GM12874 (cell line): ENCODE measurements at regions not wholly inside any gene's neighbourhood (a gene's known extent, or its start where the extent isn't known, plus 50 kb on each side); places are given as distances from the start of the nearest gene placed in this dataset.

Source experiments
- TF ChIP-seq, protein P1 (sequence below): IDR thresholded peaks from 2 replicates; pipeline ENCODE4 v1.5.1; 2011; ENCODE audit warnings: low read depth, mild to moderate bottlenecking, control low read depth, low read length, moderate library complexity; ENCODE audit not compliant: insufficient read depth

- TF ChIP-seq, protein P1, sequence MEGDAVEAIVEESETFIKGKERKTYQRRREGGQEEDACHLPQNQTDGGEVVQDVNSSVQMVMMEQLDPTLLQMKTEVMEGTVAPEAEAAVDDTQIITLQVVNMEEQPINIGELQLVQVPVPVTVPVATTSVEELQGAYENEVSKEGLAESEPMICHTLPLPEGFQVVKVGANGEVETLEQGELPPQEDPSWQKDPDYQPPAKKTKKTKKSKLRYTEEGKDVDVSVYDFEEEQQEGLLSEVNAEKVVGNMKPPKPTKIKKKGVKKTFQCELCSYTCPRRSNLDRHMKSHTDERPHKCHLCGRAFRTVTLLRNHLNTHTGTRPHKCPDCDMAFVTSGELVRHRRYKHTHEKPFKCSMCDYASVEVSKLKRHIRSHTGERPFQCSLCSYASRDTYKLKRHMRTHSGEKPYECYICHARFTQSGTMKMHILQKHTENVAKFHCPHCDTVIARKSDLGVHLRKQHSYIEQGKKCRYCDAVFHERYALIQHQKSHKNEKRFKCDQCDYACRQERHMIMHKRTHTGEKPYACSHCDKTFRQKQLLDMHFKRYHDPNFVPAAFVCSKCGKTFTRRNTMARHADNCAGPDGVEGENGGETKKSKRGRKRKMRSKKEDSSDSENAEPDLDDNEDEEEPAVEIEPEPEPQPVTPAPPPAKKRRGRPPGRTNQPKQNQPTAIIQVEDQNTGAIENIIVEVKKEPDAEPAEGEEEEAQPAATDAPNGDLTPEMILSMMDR: no peak
Measured at GRCh38 chr3:101068876-101069606, 75.8 kb upstream of the ABI3BP start.

DNA sequence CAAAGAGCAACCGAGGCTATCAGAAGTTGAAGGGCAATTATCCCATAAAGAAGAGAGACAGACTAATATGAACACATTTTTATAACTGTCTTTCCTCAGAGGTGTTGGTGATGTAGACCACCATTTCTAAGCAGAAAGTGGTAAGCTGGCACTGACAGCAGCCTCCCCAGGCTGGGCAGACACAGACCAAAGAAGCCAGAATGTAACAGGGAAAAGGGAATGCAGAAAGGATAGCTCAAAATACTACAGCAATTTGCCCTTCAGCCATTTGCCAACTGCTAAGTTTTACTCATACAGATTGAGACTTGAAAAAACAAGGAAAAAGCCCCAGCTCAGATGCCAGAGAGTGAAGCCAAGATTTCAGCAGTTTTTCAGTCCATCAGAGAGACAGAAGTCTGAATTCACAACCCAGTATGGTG, 73.5 kb upstream of the ABI3BP start:
- TF ChIP-seq, protein P1: no peak

GRCh38 chr3:101065962-101066361, 72.7 kb upstream of the ABI3BP start:
- TF ChIP-seq, protein P1: no peak

- TF ChIP-seq, protein P1: no peak
Measured at GRCh38 chr3:101063401-101063800, 70.2 kb upstream of the ABI3BP start.

DNA sequence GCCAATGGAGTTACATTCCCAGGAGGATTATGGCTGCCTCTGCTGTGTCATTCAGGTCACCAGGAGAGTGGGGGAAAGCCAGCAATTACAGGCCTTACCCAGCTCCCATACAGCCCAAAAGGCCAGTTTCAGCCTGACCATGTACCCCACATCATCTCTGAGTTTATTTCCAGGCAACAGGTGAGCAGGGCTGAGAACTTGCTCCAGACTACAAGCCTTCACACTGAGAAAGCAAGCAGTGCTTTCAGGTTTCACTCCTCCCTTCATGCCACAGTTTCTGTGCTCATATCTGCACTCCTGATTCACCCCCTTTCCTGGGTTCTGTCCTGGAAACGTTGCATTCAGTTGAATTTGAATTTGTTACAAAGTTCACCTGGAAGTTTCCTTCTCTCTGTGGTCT, 68.1 kb upstream of the ABI3BP start:
- TF ChIP-seq, protein P1: no peak

DNA sequence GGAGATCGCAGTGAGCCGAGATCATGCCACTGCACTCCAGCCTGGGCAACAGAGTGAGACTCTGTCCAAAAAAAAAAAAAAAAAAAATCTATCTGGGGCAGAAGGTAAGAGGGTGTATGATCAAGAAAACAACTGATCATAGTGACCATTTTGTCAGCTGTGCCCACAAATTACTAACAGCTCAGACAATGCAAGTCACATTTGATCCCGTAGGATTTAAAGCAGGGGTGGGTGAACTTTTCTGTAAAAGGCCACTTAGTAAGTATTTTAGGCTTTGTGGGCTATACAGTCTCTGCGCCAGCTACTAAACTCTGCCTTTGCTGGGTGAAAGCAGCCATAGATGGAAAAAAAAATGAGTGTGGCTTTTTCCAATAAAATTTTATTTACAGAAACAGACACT, 57.6 kb upstream of the ABI3BP start:
- TF ChIP-seq, protein P1: no peak

- TF ChIP-seq, protein P1: no peak
Measured at GRCh38 chr3:101050046-101050445, 56.8 kb upstream of the ABI3BP start.
